ENCODE measurements at regions not wholly inside any gene's neighbourhood (a gene's known extent, or its start where the extent isn't known, plus 50 kb on each side); places are given as distances from the start of the nearest gene placed in this dataset.

DNA sequence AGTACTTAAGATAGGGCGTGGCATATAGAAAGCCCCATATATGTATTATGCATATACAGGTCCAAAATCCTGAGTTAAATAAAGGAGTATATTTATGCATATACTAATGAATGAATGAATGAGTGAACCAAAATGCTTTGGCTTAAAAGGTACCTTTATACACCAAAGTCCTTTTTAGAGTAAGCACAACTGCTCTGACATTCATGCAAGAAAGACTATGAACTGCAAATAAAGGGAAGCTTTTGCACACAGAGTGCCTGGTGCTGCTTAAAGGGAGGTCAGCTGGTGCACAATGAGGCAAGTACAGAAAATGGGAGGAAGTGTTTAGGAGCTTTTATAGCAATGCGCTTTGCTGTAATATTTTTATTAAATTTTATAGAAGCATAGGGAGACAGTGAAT is 214.0 kb downstream of the KLF13 start:
- H2AFZ ChIP-seq (ENCODE audit: low read length), result no peak overlapping the region
- CTCF ChIA-PET (ENCODE audit: low intra/inter-chr PET ratio, low total read pairs), result no interaction called here
- H3K9me3 ChIP-seq (ENCODE audit: low read length), result no peaks in the 10 kb centered on the region
- in situ Hi-C loops (cut with HindIII; ENCODE audit: extremely low pct_ligation_motif_present, low pct_unique_long_range_greater_than_20kb), result no loop called here
- H3K79me2 ChIP-seq (ENCODE audit: insufficient read depth, low read length), result no peaks in the 10 kb centered on the region
- 23% methylated on average over 2 of the region's 2 CpGs for WGBS (ENCODE audit: low lambda C conversion rate)
- ATAC-seq (peak; percentile 93), DNase-seq (ENCODE audit: low spot score) (peak; percentile 50), FAIRE-seq (peak; percentile 42)
- no peaks in the 10 kb centered on the region for H3K36me3 ChIP-seq (replicated peaks in 1 of 2; ENCODE audit: control insufficient read depth in 1 of 2, insufficient read depth in 2 of 2, low read length in 2 of 2)
- no peak overlapping the region for H3K27ac ChIP-seq (ENCODE audit: extremely low read length, insufficient read depth, low read length)
- H3K4me1 ChIP-seq (ENCODE audit: insufficient read depth, low read length), result peaks cover 12% of the 10 kb centered on the region; the same call in 1 of the 2 replicates
- no peaks in the 10 kb centered on the region for H3K27me3 ChIP-seq (ENCODE audit: control insufficient read depth in 1 of 2, insufficient read depth in 2 of 2, low read length in 2 of 2)
- no peaks in the 10 kb centered on the region for H4K20me1 ChIP-seq (ENCODE audit: insufficient read depth, low read length)
- intact Hi-C loops (cut with micrococcal nuclease; ENCODE audit: unreplicated experiment), result no loop called here
- no peak overlapping the region for H3K9ac ChIP-seq (ENCODE audit: insufficient read depth, low read depth, low read length)
- no peak overlapping the region for H3K4me3 ChIP-seq (replicated peaks in 1 of 3; ENCODE audit: insufficient read depth in 1 of 3, low read depth in 2 of 3, low read length in 3 of 3)
- H3K4me2 ChIP-seq (ENCODE audit: low read depth, low read length), result no peak overlapping the region
- no TSS peak for BruUV-seq (replicated peaks)
- POLR2A ChIA-PET, result no interaction called here
- no peak for TF ChIP-seq KLF12 (CRISPR knock-in tag; IDR thresholded peaks at IDR 0.05; ENCODE audit: borderline replicate concordance)
- TF ChIP-seq CAMTA2 (CRISPR knock-in tag; IDR thresholded peaks at IDR 0.05; ENCODE audit: borderline replicate concordance), result no peak
- TF ChIP-seq TOE1 (CRISPR knock-in tag; IDR thresholded peaks at IDR 0.05), result no peak
- TF ChIP-seq, protein P1, sequence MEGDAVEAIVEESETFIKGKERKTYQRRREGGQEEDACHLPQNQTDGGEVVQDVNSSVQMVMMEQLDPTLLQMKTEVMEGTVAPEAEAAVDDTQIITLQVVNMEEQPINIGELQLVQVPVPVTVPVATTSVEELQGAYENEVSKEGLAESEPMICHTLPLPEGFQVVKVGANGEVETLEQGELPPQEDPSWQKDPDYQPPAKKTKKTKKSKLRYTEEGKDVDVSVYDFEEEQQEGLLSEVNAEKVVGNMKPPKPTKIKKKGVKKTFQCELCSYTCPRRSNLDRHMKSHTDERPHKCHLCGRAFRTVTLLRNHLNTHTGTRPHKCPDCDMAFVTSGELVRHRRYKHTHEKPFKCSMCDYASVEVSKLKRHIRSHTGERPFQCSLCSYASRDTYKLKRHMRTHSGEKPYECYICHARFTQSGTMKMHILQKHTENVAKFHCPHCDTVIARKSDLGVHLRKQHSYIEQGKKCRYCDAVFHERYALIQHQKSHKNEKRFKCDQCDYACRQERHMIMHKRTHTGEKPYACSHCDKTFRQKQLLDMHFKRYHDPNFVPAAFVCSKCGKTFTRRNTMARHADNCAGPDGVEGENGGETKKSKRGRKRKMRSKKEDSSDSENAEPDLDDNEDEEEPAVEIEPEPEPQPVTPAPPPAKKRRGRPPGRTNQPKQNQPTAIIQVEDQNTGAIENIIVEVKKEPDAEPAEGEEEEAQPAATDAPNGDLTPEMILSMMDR (CRISPR knock-in tag; IDR thresholded peaks at IDR 0.05), result no peak
- no peak for TF ChIP-seq ATM (IDR thresholded peaks at IDR 0.05; ENCODE audit: borderline replicate concordance)
- no peak for TF ChIP-seq ZNF225 (CRISPR knock-in tag; IDR thresholded peaks at IDR 0.05)
- no peak for TF ChIP-seq ZNF709 (CRISPR knock-in tag; IDR thresholded peaks at IDR 0.05)
- no peak for TF ChIP-seq ATF7-NPFF (CRISPR knock-in tag; IDR thresholded peaks at IDR 0.05; ENCODE audit: low read depth)
- TF ChIP-seq ADNP (CRISPR knock-in tag; IDR thresholded peaks at IDR 0.05), result no peak
- TF ChIP-seq ZNF160 (CRISPR knock-in tag; IDR thresholded peaks at IDR 0.05), result no peak
- TF ChIP-seq TRIM24 (CRISPR knock-in tag; IDR thresholded peaks at IDR 0.05), result no peak
- TF ChIP-seq HNF4A (CRISPR knock-in tag; IDR thresholded peaks at IDR 0.05), result peak; percentile 73
- TF ChIP-seq, protein P2, sequence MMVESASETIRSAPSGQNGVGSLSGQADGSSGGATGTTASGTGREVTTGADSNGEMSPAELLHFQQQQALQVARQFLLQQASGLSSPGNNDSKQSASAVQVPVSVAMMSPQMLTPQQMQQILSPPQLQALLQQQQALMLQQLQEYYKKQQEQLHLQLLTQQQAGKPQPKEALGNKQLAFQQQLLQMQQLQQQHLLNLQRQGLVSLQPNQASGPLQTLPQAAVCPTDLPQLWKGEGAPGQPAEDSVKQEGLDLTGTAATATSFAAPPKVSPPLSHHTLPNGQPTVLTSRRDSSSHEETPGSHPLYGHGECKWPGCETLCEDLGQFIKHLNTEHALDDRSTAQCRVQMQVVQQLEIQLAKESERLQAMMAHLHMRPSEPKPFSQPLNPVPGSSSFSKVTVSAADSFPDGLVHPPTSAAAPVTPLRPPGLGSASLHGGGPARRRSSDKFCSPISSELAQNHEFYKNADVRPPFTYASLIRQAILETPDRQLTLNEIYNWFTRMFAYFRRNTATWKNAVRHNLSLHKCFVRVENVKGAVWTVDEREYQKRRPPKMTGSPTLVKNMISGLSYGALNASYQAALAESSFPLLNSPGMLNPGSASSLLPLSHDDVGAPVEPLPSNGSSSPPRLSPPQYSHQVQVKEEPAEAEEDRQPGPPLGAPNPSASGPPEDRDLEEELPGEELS (CRISPR knock-in tag; IDR thresholded peaks at IDR 0.05), result no peak
- no peak for TF ChIP-seq KDM3A (CRISPR knock-in tag; IDR thresholded peaks at IDR 0.05; ENCODE audit: low read depth)
- no peak for TF ChIP-seq NBN (conservative IDR thresholded peaks at IDR 0.05)
- TF ChIP-seq, protein P3, sequence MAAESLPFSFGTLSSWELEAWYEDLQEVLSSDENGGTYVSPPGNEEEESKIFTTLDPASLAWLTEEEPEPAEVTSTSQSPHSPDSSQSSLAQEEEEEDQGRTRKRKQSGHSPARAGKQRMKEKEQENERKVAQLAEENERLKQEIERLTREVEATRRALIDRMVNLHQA (CRISPR knock-in tag; IDR thresholded peaks at IDR 0.05), result no peak
- TF ChIP-seq, protein P4, sequence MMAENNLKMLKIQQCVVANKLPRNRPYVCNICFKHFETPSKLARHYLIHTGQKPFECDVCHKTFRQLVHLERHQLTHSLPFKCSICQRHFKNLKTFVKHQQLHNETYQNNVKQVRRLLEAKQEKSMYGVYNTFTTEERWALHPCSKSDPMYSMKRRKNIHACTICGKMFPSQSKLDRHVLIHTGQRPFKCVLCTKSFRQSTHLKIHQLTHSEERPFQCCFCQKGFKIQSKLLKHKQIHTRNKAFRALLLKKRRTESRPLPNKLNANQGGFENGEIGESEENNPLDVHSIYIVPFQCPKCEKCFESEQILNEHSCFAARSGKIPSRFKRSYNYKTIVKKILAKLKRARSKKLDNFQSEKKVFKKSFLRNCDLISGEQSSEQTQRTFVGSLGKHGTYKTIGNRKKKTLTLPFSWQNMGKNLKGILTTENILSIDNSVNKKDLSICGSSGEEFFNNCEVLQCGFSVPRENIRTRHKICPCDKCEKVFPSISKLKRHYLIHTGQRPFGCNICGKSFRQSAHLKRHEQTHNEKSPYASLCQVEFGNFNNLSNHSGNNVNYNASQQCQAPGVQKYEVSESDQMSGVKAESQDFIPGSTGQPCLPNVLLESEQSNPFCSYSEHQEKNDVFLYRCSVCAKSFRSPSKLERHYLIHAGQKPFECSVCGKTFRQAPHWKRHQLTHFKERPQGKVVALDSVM (CRISPR knock-in tag; IDR thresholded peaks at IDR 0.05), result no peak
- TF ChIP-seq PHF8 (CRISPR knock-in tag; IDR thresholded peaks at IDR 0.05), result no peak
- no peak for TF ChIP-seq CHD4 (IDR thresholded peaks at IDR 0.05; ENCODE audit: borderline replicate concordance, low read length)

All from HepG2 (cell line).